K562 (cell line): ENCODE measurements at regions not wholly inside any gene's neighbourhood (a gene's known extent, or its start where the extent isn't known, plus 50 kb on each side); places are given as distances from the start of the nearest gene placed in this dataset.

Experiments
- ATAC-seq: fragments of 200-7000 bp; cut with Tn5 transposase; 3 replicates; pipeline ENCODE4 v1.9.1; 2020; ENCODE audit warnings: moderate library complexity
- BruUV-seq: library from RNA; stranded (reverse); fragments of 400-500 nt; replicated peaks from 2 replicates; lab custom pipeline; 2021; lab: Mats Ljungman, UMichigan
- CTCF ChIA-PET: fragments of 300-600 bp; formaldehyde crosslinking; extraction: SDS; loops from one replicate; lab custom pipeline; 2021; ENCODE audit warnings: low intra/inter-chr PET ratio; lab: Yijun Ruan, JAX
- POLR2A ChIA-PET: fragments of 300-600, 350-650 bp; sonication (Branson Sonifier 250); formaldehyde crosslinking; extraction: SDS; loops from one replicate; lab custom pipeline; 2021; ENCODE audit warnings: antibody characterized with exemption, inconsistent platforms; lab: Yijun Ruan, JAX
- DNase-seq, 4 experiments: peaks; one replicate each; pipeline versions ENCODE4 v3.0.0 to v3.0.0-alpha.2; 2011 to 2018; ENCODE audit warnings: low spot score in 3 of 4, mixed read lengths in 3 of 4; ENCODE audit errors: extremely low read depth in 1 of 4
- FAIRE-seq: peaks from 2 replicates; lab custom pipeline; 2011; peaks lifted over from hg19 to GRCh38; lab: Jason Lieb, UNC
- H2AFZ ChIP-seq: 2 replicates; pipeline ENCODE4 v1.6.0; 2011; ENCODE audit warnings: low read depth, low read length, control low read depth, inconsistent platforms
- H3K27ac ChIP-seq: fragments of 200-600 bp; 3 replicates; pipeline ENCODE4 v1.8.0; 2011; ENCODE audit warnings: low read depth, mild to moderate bottlenecking, control low read depth, inconsistent platforms, low read length, moderate library complexity, mixed read lengths; ENCODE audit errors: extremely low read depth
- H3K27me3 ChIP-seq, 2 experiments: fragments of 300-600 bp in 1 of 2; 2 replicates in 1 of 2; 3 replicates in 1 of 2; pipeline versions ENCODE4 v1.6.0 to v1.8.0; 2011; ENCODE audit warnings: inconsistent platforms in 2 of 2, low read length in 2 of 2, mild to moderate bottlenecking in 1 of 2, mixed read lengths in 1 of 2, moderate library complexity in 1 of 2; ENCODE audit not compliant: control insufficient read depth in 2 of 2, insufficient read depth in 2 of 2
- H3K36me3 ChIP-seq: fragments of 300-600 bp; 3 replicates; pipeline ENCODE4 v1.8.0; 2011; ENCODE audit warnings: mild to moderate bottlenecking, low read length, inconsistent platforms; ENCODE audit not compliant: control insufficient read depth, insufficient read depth
- H3K4me1 ChIP-seq, 2 experiments: fragments of 200-600 bp in 1 of 2; replicated peaks in 1 of 2; 2 replicates in 1 of 2; 3 replicates in 1 of 2; pipeline versions ENCODE4 v1.5.1 to v1.8.0; 2011; ENCODE audit warnings: inconsistent platforms in 2 of 2, low read length in 2 of 2, mild to moderate bottlenecking in 1 of 2, mixed read lengths in 1 of 2, moderate library complexity in 1 of 2; ENCODE audit not compliant: control insufficient read depth in 2 of 2, insufficient read depth in 2 of 2
- H3K4me2 ChIP-seq: 2 replicates; pipeline ENCODE4 v1.6.1; 2011; ENCODE audit warnings: low read length, control low read depth, inconsistent platforms, mixed read lengths; ENCODE audit not compliant: insufficient read depth
- H3K4me3 ChIP-seq: fragments of 200-600 bp; sonication (generic), shearing (Covaris generic); 2 replicates; pipeline ENCODE4 v1.5.1; 2016; ENCODE audit warnings: control low read depth, inconsistent platforms
- H3K79me2 ChIP-seq: fragments of 200-600 bp; 3 replicates; pipeline ENCODE4 v1.8.0; 2011; ENCODE audit warnings: low read length, inconsistent platforms; ENCODE audit not compliant: control insufficient read depth, insufficient read depth
- H3K9ac ChIP-seq, 2 experiments: 2 replicates each; pipeline versions ENCODE4 v1.6.0 to v1.6.1; 2011; ENCODE audit warnings: low read depth in 2 of 2, low read length in 2 of 2, control low read depth in 1 of 2, inconsistent platforms in 1 of 2, mild to moderate bottlenecking in 1 of 2, mixed read lengths in 1 of 2; ENCODE audit not compliant: insufficient read depth in 1 of 2
- H3K9me1 ChIP-seq: one replicate; pipeline ENCODE4 v1.6.0; 2011; ENCODE audit warnings: inconsistent platforms, mild to moderate bottlenecking, low read length, moderate library complexity; ENCODE audit not compliant: control insufficient read depth, insufficient read depth
- H3K9me3 ChIP-seq: replicated peaks from 2 replicates; pipeline ENCODE4 v1.5.1; 2011; ENCODE audit warnings: low read depth, low read length, inconsistent platforms; ENCODE audit not compliant: control insufficient read depth, insufficient read depth
- H4K20me1 ChIP-seq: replicated peaks from 2 replicates; pipeline ENCODE4 v1.6.1; 2011; ENCODE audit warnings: low read length, inconsistent platforms, mixed read lengths; ENCODE audit not compliant: control insufficient read depth, insufficient read depth
- BCOR ChIP-seq: fragments of 450-650 bp; IDR thresholded peaks from 2 replicates; pipeline ENCODE4 v1.6.1; 2016
- POU5F1 ChIP-seq: fragments of 150-350 bp; IDR thresholded peaks from 2 replicates; pipeline ENCODE4 v1.6.1; 2014; ENCODE audit warnings: borderline replicate concordance, low read length, low read depth, mild to moderate bottlenecking; ENCODE audit not compliant: partially characterized antibody
- SPI1 ChIP-seq: IDR thresholded peaks from 2 replicates; pipeline ENCODE4 v1.6.1; 2011; ENCODE audit warnings: low read depth, low read length, control low read depth, borderline replicate concordance
- STAG1 ChIP-seq: sonication (generic); formaldehyde crosslinking; IDR thresholded peaks from 2 replicates; pipeline ENCODE4 v1.5.0; 2020; ENCODE audit warnings: missing genetic modification reagents, borderline replicate concordance
- WGBS: fragments of 100-300 bp; shearing (Covaris generic); methylation state at CpG from one replicate; pipeline ENCODE4 v1.1.6; 2016; ENCODE audit warnings: low coverage, mixed read lengths; ENCODE audit not compliant: insufficient coverage; ENCODE audit errors: missing lambda C conversion rate; 5-methylcytosine and 5-hydroxymethylcytosine counted together
- in situ Hi-C: fragments of 300-500 bp; cut with MboI; formaldehyde crosslinking; loops from 4 replicates; pipeline ENCODE4 v1.15.0; 2018; ENCODE audit warnings: inconsistent platforms, mixed read lengths
- intact Hi-C: fragments of 100-400 bp; cut with micrococcal nuclease; formaldehyde crosslinking; loops from 2 replicates; pipeline ENCODE4 v1.14.2; 2022
- TF ChIP-seq, protein P1 (sequence below): fragments of 200-800 bp; sonication (Bioruptor generic); IDR thresholded peaks from 2 replicates; pipeline ENCODE4 v1.6.1; 2017; ENCODE audit warnings: missing genetic modification characterization, missing compliant biosample characterization
- TF ChIP-seq, protein P2 (sequence below), 2 experiments: fragments of 150-350 bp in 1 of 2; IDR thresholded peaks; 2 replicates each; pipeline ENCODE4 v1.6.1; 2012 to 2016; ENCODE audit warnings: low read depth in 2 of 2, low read length in 2 of 2, mild to moderate bottlenecking in 1 of 2, moderate library complexity in 1 of 2

DNA sequence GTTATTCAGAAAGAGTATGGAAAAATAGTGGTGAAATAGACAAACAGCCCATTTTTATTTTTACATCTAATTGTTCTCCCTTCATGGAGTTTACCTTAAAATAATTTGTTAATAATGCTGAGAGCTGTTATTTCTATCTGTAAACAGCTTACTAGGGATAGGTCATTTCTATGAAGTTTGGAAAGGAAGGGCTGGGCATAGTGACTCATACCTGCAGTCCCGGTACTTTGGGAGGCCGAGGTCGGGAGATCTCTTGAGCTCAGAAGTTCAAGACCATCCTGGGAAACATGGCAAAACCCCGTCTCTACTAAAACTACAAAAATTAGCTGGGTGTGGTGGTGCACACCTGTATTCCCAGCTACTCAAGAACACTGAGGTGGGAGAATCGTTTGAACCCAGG lies 624.3 kb upstream of the LMCD1 start:
- CTCF ChIA-PET: no interaction called here
- ATAC-seq (no peak), FAIRE-seq (no peak), DNase-seq (no peak)
- Histone ChIP-seq H3K36me3 (no peaks in the 10 kb centered on the region), H2AFZ (no peak overlapping the region), H4K20me1 (no peaks in the 10 kb centered on the region), H3K4me3 (no peak overlapping the region), H3K9ac (no peak overlapping the region), H3K79me2 (no peaks in the 10 kb centered on the region), H3K9me1 (no peaks in the 10 kb centered on the region), H3K4me2 (no peak overlapping the region), H3K4me1 (no peaks in the 10 kb centered on the region), H3K27ac (no peak overlapping the region), H3K9me3 (no peaks in the 10 kb centered on the region), H3K27me3 (no peaks in the 10 kb centered on the region)
- no peak for TF ChIP-seq POU5F1
- TF ChIP-seq, protein P1, sequence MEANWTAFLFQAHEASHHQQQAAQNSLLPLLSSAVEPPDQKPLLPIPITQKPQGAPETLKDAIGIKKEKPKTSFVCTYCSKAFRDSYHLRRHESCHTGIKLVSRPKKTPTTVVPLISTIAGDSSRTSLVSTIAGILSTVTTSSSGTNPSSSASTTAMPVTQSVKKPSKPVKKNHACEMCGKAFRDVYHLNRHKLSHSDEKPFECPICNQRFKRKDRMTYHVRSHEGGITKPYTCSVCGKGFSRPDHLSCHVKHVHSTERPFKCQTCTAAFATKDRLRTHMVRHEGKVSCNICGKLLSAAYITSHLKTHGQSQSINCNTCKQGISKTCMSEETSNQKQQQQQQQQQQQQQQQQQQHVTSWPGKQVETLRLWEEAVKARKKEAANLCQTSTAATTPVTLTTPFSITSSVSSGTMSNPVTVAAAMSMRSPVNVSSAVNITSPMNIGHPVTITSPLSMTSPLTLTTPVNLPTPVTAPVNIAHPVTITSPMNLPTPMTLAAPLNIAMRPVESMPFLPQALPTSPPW (CRISPR knock-in tag): no peak
- no peak for TF ChIP-seq STAG1 (CRISPR knock-in tag)
- TF ChIP-seq BCOR: no peak
- TF ChIP-seq, protein P2, sequence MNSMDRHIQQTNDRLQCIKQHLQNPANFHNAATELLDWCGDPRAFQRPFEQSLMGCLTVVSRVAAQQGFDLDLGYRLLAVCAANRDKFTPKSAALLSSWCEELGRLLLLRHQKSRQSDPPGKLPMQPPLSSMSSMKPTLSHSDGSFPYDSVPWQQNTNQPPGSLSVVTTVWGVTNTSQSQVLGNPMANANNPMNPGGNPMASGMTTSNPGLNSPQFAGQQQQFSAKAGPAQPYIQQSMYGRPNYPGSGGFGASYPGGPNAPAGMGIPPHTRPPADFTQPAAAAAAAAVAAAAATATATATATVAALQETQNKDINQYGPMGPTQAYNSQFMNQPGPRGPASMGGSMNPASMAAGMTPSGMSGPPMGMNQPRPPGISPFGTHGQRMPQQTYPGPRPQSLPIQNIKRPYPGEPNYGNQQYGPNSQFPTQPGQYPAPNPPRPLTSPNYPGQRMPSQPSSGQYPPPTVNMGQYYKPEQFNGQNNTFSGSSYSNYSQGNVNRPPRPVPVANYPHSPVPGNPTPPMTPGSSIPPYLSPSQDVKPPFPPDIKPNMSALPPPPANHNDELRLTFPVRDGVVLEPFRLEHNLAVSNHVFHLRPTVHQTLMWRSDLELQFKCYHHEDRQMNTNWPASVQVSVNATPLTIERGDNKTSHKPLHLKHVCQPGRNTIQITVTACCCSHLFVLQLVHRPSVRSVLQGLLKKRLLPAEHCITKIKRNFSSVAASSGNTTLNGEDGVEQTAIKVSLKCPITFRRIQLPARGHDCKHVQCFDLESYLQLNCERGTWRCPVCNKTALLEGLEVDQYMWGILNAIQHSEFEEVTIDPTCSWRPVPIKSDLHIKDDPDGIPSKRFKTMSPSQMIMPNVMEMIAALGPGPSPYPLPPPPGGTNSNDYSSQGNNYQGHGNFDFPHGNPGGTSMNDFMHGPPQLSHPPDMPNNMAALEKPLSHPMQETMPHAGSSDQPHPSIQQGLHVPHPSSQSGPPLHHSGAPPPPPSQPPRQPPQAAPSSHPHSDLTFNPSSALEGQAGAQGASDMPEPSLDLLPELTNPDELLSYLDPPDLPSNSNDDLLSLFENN (IDR thresholded peaks at IDR 0.05; ENCODE audit: low read depth in 2 of 2, low read length in 2 of 2): no peak
- TF ChIP-seq SPI1: no peak
- in situ Hi-C loops (no loop called here), intact Hi-C loops (no loop called here)
- POLR2A ChIA-PET: no interaction called here
- 0% methylated on average over 5 of the region's 5 CpGs for WGBS
- BruUV-seq: no TSS peak
